Rectal smooth muscle tissue (tissue), 1 donor: ENCODE measurements at regions not wholly inside any gene's neighbourhood (a gene's known extent, or its start where the extent isn't known, plus 50 kb on each side); places are given as distances from the start of the nearest gene placed in this dataset.
"Not testable (repeated sequence)": the region's sequence is repeated elsewhere in the genome, so short reads cannot be mapped to it uniquely, and the experiment has no call there.

Experiments used
- H3K27ac ChIP-seq: one replicate; pipeline ENCODE4 v1.7.0; 2013; ENCODE audit warnings: low read depth, low read length, inconsistent platforms
- H3K27me3 ChIP-seq: one replicate; pipeline ENCODE4 v1.7.0; 2013; ENCODE audit warnings: low read length; ENCODE audit not compliant: control insufficient read depth, insufficient read depth
- H3K36me3 ChIP-seq: one replicate; pipeline ENCODE4 v1.7.0; 2013; ENCODE audit warnings: low read length; ENCODE audit not compliant: control insufficient read depth, insufficient read depth
- H3K4me1 ChIP-seq: one replicate; pipeline ENCODE4 v1.7.0; 2013; ENCODE audit warnings: low read length; ENCODE audit not compliant: control insufficient read depth, insufficient read depth
- H3K4me3 ChIP-seq: one replicate; pipeline ENCODE4 v1.7.0; 2013; ENCODE audit warnings: low read length
- H3K9ac ChIP-seq: one replicate; pipeline ENCODE4 v1.7.0; 2013; ENCODE audit warnings: low read length

- H3K36me3 ChIP-seq, H3K27me3 ChIP-seq, H3K27ac ChIP-seq, H3K4me1 ChIP-seq, H3K9ac ChIP-seq, H3K4me3 ChIP-seq: not testable (repeated sequence)
These were observed 84.7 kb downstream of the METTL2B start for GRCh38 chr7:128561116-128561722.

GRCh38 chr7:128562795-128563194 lies 86.2 kb downstream of the METTL2B start:
- H3K9ac ChIP-seq, H3K36me3 ChIP-seq, H3K27ac ChIP-seq, H3K27me3 ChIP-seq, H3K4me1 ChIP-seq, H3K4me3 ChIP-seq: not testable (repeated sequence)

GRCh38 chr7:128564123-128564700 lies 87.7 kb downstream of the METTL2B start:
- not testable (repeated sequence) for H3K27ac ChIP-seq, H3K4me3 ChIP-seq, H3K36me3 ChIP-seq, H3K27me3 ChIP-seq, H3K9ac ChIP-seq, H3K4me1 ChIP-seq

- H3K4me3 ChIP-seq, H3K27me3 ChIP-seq, H3K27ac ChIP-seq, H3K36me3 ChIP-seq, H3K4me1 ChIP-seq, H3K9ac ChIP-seq: not testable (repeated sequence)
These were observed 88.7 kb downstream of the METTL2B start for GRCh38 chr7:128564932-128565864.

GRCh38 chr7:128575277-128575676 lies 96.8 kb upstream of the GARIN1A start:
- H3K27ac ChIP-seq, H3K27me3 ChIP-seq, H3K4me3 ChIP-seq, H3K36me3 ChIP-seq, H3K4me1 ChIP-seq, H3K9ac ChIP-seq: not testable (repeated sequence)

- H3K27ac ChIP-seq: not testable (repeated sequence)
These were observed 95.1 kb upstream of the GARIN1A start for GRCh38 chr7:128576953-128577352.

GRCh38 chr7:128579843-128580242 lies 92.2 kb upstream of the GARIN1A start:
- H3K36me3 ChIP-seq, H3K4me1 ChIP-seq, H3K4me3 ChIP-seq, H3K27ac ChIP-seq, H3K27me3 ChIP-seq, H3K9ac ChIP-seq: not testable (repeated sequence)

More at GRCh38 chr7:128576953-128577352, 95.1 kb upstream of the GARIN1A start:
- not testable (repeated sequence) for H3K4me1 ChIP-seq, H3K27me3 ChIP-seq, H3K36me3 ChIP-seq, H3K9ac ChIP-seq, H3K4me3 ChIP-seq

GRCh38 chr7:128581100-128581499 lies 91.0 kb upstream of the GARIN1A start:
- not testable (repeated sequence) for H3K27ac ChIP-seq, H3K9ac ChIP-seq, H3K4me3 ChIP-seq, H3K36me3 ChIP-seq, H3K4me1 ChIP-seq, H3K27me3 ChIP-seq

- not testable (repeated sequence) for H3K9ac ChIP-seq, H3K27ac ChIP-seq, H3K4me1 ChIP-seq, H3K27me3 ChIP-seq, H3K36me3 ChIP-seq, H3K4me3 ChIP-seq
These were observed 90.1 kb upstream of the GARIN1A start for GRCh38 chr7:128581825-128582561.

- not testable (repeated sequence) for H3K36me3 ChIP-seq, H3K4me3 ChIP-seq, H3K9ac ChIP-seq, H3K27me3 ChIP-seq, H3K27ac ChIP-seq, H3K4me1 ChIP-seq
These were observed 85.4 kb upstream of the GARIN1A start for GRCh38 chr7:128586715-128587114.

- Histone ChIP-seq H3K27me3 (no peaks in the 10 kb centered on the region), H3K27ac (no peak overlapping the region), H3K4me1 (no peaks in the 10 kb centered on the region), H3K36me3 (peaks cover 10% of the 10 kb centered on the region), H3K9ac (no peak overlapping the region), H3K4me3 (no peak overlapping the region)
These were observed 80.4 kb upstream of the GARIN1A start for GRCh38 chr7:128591705-128592104.

GRCh38 chr7:128592209-128592608 lies 79.9 kb upstream of the GARIN1A start:
- not testable (repeated sequence) for H3K36me3 ChIP-seq, H3K9ac ChIP-seq, H3K27ac ChIP-seq, H3K4me1 ChIP-seq, H3K4me3 ChIP-seq, H3K27me3 ChIP-seq
